WI38 (cell line): ENCODE measurements at regions not wholly inside any gene's neighbourhood (a gene's known extent, or its start where the extent isn't known, plus 50 kb on each side); places are given as distances from the start of the nearest gene placed in this dataset.

Source experiments
- H3K4me3 ChIP-seq: 2 replicates; pipeline ENCODE4 v1.5.1; 2011; ENCODE audit warnings: low read depth, mild to moderate bottlenecking, control low read depth, low read length
- TF ChIP-seq, protein P1 (sequence below): IDR thresholded peaks from 2 replicates; pipeline ENCODE4 v1.5.1; 2012; ENCODE audit warnings: low read depth, mild to moderate bottlenecking, control low read depth, low read length

DNA sequence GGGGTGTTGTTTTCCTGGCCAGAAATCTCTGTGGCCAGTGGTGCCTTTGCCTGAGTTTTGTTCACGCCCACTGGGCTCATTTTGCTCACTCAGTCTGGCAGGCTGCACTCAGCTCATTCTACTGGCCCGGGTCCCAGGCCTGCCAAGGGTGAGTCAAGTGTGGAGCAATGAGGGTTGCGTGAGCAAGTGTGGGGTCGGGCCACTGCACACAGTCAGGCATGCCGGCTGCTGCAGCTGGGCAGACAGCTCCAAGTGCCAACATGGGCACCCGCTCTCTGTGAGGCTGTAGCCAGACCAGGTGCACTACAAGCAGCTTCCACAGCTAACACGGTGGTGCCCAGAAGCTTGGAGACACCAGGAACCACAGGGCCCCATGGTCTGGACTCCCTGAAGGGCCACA lies 801.1 kb upstream of the RAB6C start:
- no peak overlapping the region for H3K4me3 ChIP-seq
- TF ChIP-seq, protein P1, sequence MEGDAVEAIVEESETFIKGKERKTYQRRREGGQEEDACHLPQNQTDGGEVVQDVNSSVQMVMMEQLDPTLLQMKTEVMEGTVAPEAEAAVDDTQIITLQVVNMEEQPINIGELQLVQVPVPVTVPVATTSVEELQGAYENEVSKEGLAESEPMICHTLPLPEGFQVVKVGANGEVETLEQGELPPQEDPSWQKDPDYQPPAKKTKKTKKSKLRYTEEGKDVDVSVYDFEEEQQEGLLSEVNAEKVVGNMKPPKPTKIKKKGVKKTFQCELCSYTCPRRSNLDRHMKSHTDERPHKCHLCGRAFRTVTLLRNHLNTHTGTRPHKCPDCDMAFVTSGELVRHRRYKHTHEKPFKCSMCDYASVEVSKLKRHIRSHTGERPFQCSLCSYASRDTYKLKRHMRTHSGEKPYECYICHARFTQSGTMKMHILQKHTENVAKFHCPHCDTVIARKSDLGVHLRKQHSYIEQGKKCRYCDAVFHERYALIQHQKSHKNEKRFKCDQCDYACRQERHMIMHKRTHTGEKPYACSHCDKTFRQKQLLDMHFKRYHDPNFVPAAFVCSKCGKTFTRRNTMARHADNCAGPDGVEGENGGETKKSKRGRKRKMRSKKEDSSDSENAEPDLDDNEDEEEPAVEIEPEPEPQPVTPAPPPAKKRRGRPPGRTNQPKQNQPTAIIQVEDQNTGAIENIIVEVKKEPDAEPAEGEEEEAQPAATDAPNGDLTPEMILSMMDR = no peak

GRCh38 chr2:129179199-129179598 lies 800.3 kb upstream of the RAB6C start:
- H3K4me3 ChIP-seq = no peak overlapping the region
- TF ChIP-seq, protein P1 = no peak

DNA sequence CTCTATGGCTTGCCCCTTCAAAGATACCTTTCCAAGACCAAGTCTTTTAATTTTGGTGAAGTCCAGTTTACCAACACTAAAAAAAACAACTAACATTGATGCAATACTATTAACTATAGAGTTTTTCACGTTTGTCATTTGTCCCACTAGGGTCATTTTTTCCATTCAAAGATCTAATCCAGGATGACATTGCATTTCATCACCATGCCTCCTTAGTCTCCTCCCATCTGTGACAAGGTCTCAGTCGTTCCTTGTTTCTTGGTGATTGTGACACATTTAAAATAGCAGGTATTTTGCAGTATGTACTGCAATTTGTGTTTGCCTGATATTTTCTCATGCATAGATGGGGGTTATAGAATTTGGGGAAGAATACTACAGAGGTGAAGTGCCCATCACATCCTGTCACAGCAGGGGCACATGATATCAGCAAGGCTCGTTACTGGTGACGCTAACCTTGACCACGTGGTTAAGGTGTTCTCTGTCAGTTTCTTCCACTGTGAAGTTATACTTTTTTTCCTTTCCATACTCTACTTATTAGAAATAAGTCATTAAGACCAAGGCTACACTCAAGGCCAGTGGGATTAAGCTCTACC lies 799.2 kb upstream of the RAB6C start:
- TF ChIP-seq, protein P1 = no peak
- H3K4me3 ChIP-seq = no peak overlapping the region

- H3K4me3 ChIP-seq = no peak overlapping the region
- TF ChIP-seq, protein P1 = no peak
Observed at GRCh38 chr2:129181433-129181832, 798.0 kb upstream of the RAB6C start.

DNA sequence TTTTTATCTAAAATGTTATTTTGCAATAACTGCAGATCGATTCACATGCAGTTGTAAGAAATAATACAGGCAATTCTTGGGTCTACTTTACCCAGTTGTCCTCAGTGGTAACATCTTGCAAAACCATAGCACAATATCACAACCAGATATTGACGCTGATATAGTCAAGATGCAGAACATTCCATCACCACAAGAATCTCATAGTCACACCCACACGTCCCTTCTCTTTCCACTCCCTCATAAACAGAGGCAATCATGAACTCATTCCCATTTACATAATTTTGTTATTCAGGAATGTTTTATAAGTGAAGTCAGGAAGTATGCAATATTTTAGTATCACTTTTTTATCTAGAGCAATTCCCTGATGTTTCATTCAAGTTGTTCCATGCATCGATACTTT lies 797.5 kb upstream of the RAB6C start:
- no peak overlapping the region for H3K4me3 ChIP-seq
- TF ChIP-seq, protein P1 = no peak

GRCh38 chr2:129187343-129187742 lies 792.1 kb upstream of the RAB6C start:
- H3K4me3 ChIP-seq = no peak overlapping the region
- TF ChIP-seq, protein P1 = no peak

DNA sequence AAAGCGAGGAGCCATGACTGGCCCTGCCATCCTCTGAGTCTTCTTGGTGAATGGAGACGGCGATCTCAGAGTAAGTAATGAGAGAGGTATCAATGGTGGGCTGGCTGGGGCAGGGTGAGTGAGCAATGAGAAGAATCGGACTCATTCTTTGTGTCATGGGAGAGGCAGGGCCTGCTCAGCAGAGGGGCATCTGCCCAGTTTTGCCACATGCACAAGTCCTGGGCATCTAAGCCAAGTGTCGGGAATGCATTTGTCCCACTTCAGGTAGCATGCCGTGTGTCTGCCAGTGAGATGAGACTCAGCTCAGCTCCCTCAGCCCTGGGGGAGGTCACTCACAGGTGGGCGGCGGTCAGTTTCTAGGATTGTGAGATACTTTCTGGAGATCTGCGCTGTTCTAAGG lies 791.0 kb upstream of the RAB6C start:
- TF ChIP-seq, protein P1 = no peak
- H3K4me3 ChIP-seq = no peak overlapping the region
